ENCODE measurements at regions not wholly inside any gene's neighbourhood (a gene's known extent, or its start where the extent isn't known, plus 50 kb on each side); places are given as distances from the start of the nearest gene placed in this dataset.

- peak overlapping the region; percentile 33 for H3K27ac Mint-ChIP-seq (ENCODE audit: unreplicated experiment)
- no peak overlapping the region for H3K4me3 Mint-ChIP-seq (ENCODE audit: unreplicated experiment)
- no peak for DNase-seq (ENCODE audit: low spot score)
- H3K9me3 Mint-ChIP-seq (ENCODE audit: low read depth): peaks cover 16% of the 10 kb centered on the region
- TF ChIP-seq CTCF (IDR thresholded peaks at IDR 0.05): no peak
- H3K27me3 Mint-ChIP-seq (ENCODE audit: low read depth): no peaks in the 10 kb centered on the region
- H3K4me1 Mint-ChIP-seq (ENCODE audit: low read depth): peaks cover 17% of the 10 kb centered on the region
- H3K36me3 Mint-ChIP-seq (ENCODE audit: low read depth): peaks cover 5% of the 10 kb centered on the region
Measured at GRCh38 chr2:61670591-61671501, 132.7 kb upstream of the XPO1 start.

- H3K4me3 Mint-ChIP-seq (ENCODE audit: unreplicated experiment): no peak overlapping the region
- H3K4me1 Mint-ChIP-seq (ENCODE audit: low read depth): peaks cover 19% of the 10 kb centered on the region
- no peaks in the 10 kb centered on the region for H3K36me3 Mint-ChIP-seq (ENCODE audit: low read depth)
- no peak overlapping the region for H3K27ac Mint-ChIP-seq (ENCODE audit: unreplicated experiment)
- no peaks in the 10 kb centered on the region for H3K9me3 Mint-ChIP-seq (ENCODE audit: low read depth)
- TF ChIP-seq CTCF (IDR thresholded peaks at IDR 0.05): no peak
- peaks cover 2% of the 10 kb centered on the region for H3K27me3 Mint-ChIP-seq (ENCODE audit: low read depth)
- no peak for DNase-seq (ENCODE audit: low spot score)
Measured at GRCh38 chr2:61664190-61664589, 126.0 kb upstream of the XPO1 start.

GRCh38 chr2:61662990-61663389 lies 124.8 kb upstream of the XPO1 start:
- Mint-ChIP-seq H3K36me3 (ENCODE audit: low read depth) (no peaks in the 10 kb centered on the region), H3K4me3 (ENCODE audit: unreplicated experiment) (no peak overlapping the region), H3K9me3 (ENCODE audit: low read depth) (no peaks in the 10 kb centered on the region), H3K4me1 (ENCODE audit: low read depth) (peaks cover 25% of the 10 kb centered on the region), H3K27ac (ENCODE audit: unreplicated experiment) (no peak overlapping the region), H3K27me3 (ENCODE audit: low read depth) (peaks cover 2% of the 10 kb centered on the region)
- DNase-seq (ENCODE audit: low spot score): no peak
- no peak for TF ChIP-seq CTCF (IDR thresholded peaks at IDR 0.05)

GRCh38 chr2:61660511-61661388 lies 122.6 kb upstream of the XPO1 start:
- Mint-ChIP-seq H3K36me3 (ENCODE audit: low read depth) (no peaks in the 10 kb centered on the region), H3K9me3 (ENCODE audit: low read depth) (no peaks in the 10 kb centered on the region), H3K4me3 (ENCODE audit: unreplicated experiment) (no peak overlapping the region), H3K27ac (ENCODE audit: unreplicated experiment) (peak overlapping the region; percentile 60), H3K27me3 (ENCODE audit: low read depth) (peaks cover 2% of the 10 kb centered on the region), H3K4me1 (ENCODE audit: low read depth) (peaks cover 25% of the 10 kb centered on the region)
- DNase-seq (ENCODE audit: low spot score): no peak
- no peak for TF ChIP-seq CTCF (IDR thresholded peaks at IDR 0.05)
